ENCODE measurements at regions not wholly inside any gene's neighbourhood (a gene's known extent, or its start where the extent isn't known, plus 50 kb on each side); places are given as distances from the start of the nearest gene placed in this dataset.
A peak's percentile ranks its signal among the peaks of the same experiment; 100 is the strongest.
"Not testable (repeated sequence)": the region's sequence is repeated elsewhere in the genome, so short reads cannot be mapped to it uniquely, and the experiment has no call there.

DNA sequence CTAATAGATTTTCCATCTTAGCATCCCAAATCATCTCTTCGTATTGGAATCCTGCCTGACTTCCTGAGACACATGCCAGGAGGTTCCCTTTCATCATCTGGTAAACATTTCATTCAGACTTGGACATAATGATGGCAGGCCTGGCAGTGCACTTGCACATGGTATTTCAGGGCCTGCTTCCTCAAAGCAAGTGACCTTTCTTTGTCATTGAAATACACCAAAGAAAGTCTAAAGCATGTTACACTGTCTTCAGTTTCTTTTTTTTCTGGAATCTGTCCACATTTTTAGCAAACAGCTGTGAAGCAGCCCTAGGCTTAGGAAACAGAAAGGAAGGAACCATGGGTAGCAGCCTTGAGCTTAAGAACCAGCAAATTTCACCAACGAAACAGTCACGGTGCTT lies 205.9 kb upstream of the VCX start:
- no peak for FAIRE-seq

DNA sequence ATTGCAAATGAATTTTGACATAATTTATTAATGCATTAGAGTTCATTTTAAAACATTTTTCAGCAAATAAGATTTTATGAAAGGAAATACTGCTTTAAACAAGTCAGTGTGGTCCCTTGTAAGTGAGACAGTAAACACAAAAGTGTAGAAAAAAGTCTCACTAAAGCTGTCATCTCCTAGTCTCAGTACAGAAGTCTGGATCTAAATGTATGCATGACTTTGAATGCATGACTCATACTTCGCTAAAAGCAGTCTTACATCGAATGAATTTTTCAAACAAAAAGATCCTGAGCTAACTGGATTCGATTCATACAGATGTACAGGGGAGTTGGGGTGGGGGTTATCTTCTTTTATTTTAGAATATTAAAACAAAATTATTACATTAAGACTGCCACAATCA lies 207.4 kb upstream of the VCX start:
- FAIRE-seq: no peak

DNA sequence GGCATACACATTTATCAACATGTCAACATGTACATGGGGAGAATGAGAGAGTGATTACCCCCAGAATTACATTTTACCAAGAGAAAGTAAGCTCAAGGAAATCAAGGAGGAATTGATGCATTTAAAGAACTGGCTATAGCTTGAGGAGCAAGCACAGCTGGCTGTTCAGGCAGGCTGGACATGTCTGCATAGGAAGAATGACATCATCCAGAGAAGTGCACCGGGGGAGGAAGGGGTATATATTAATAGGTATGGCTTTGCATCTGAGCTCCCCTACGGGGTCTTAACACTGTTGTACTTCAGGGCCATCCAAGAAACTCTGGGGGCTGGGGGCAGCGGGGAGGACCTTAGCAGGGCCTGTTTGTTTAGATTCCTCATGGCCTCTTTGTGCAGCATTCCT lies 222.4 kb upstream of the VCX start:
- no peak for FAIRE-seq

DNA sequence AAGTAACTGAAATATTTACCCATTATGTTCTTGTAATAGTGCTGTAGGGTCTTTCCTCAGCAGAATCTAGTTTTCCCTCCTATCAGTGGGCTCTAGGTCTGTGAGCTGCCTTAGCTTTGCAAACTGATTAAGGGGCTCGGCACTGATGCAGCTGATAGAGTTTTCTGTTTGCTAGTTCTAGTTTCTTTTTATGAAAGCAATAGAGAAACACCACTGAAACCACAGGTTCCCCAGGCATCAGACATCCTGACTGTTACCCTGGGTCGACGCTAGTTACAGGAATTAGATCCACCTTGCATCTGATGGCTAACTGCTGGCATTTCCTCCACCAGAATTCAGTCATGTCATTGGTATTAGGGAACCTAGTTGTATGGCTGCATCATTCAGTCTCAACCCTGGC lies 225.0 kb upstream of the VCX start:
- no peak for FAIRE-seq

DNA sequence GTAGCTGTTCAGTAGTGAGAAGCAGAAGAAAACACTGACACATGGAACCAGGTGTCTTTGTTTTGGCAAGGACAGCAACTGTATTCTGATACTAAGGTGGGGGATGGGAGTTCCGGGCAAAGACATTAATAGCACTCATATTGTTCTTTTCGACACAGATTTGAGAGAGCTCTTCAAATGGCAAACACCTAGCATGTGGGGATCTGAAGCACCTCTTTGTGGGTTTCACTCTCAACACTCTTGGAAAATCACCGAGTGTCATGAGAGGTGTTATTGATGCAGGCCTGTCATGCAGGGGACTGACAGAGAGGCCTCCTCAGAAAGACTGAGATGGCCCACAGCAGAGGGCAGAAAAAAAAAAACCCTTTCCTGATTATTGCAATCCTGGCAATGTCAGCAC lies 228.4 kb upstream of the VCX start:
- no peak for FAIRE-seq

DNA sequence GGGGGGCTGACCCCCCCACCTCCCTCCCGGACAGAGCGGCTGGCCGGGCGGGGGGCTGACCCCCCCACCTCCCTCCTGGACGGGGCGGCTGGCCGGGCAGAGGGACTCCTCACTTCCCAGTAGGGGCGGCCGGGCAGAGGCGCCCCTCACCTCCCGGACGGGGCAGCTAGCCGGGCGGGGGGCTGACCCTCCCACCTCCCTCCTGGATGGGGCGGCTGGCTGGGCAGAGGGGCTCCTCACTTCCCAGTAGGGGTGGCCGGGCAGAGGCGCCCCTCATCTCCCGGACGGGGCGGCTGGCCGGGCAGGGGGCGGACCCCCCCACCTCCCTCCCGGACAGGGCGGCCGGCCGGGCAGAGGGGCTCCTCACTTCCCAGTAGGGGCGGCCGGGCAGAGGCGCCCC lies 234.3 kb upstream of the VCX start:
- not testable (repeated sequence) for FAIRE-seq

DNA sequence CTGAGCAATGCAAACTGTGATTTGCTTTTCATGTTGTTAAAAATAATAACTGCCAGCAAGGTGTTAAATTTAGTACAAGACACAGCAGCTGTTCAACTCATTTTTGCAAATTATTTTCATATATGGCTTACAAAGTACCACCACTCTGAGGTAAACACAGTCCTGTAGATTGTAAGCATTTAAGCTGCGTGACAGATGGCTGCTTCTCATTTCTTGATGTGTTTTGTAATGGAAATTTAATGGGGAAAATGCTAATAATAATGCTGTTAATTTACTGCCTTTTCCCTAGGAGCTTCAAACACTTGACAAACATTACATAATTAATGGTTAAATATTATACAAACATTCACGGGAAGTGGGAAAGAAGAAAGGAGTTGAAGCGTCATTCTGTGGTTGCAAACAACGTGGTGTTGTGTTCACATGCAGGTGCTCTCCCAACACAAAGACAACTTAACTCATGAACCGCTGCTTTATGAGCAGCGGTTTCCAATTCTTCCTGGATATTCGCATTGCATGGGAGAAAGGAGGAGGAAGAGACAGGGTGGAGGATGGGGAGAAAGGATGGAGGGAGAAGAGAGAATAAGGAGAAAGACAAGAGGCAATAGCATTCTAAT lies 236.8 kb upstream of the VCX start:
- no peak for FAIRE-seq

DNA sequence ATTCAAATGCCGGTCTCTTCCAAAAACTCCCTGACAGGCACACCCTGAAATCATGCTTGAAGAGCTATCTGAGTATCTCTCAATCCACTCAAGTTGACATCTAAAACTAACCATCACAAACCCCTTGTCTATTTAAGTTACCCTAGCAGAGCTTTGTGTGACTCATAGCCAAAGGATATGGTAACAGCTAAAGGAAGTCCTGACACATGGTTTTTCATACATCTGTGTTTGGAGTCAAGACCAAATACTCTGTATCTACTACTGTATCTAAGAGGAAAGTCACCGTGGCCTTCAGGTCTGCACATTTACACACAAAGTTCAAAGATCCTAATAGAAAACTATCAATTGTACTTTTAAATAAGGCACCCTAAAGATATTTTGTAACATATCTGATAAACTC lies 239.6 kb upstream of the VCX start:
- FAIRE-seq: no peak

DNA sequence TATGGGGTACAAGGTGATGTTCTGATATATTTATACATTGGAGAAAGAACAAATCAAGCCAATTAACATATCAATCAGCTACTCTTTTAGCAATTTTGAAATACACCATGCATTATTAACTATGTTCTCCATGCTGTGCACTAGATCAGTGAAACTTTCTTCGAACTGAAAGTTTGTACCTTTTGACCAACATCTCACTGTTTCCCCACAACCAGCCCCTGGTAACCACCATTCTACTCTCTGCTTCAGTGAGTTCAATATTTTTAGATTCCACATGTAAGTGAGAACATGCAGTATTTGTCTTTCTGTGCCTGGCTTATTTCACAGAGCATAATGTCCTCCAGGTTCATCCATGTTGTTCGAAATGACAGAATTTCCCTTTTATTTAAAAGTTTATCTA lies 246.1 kb upstream of the VCX start:
- no peak for FAIRE-seq

DNA sequence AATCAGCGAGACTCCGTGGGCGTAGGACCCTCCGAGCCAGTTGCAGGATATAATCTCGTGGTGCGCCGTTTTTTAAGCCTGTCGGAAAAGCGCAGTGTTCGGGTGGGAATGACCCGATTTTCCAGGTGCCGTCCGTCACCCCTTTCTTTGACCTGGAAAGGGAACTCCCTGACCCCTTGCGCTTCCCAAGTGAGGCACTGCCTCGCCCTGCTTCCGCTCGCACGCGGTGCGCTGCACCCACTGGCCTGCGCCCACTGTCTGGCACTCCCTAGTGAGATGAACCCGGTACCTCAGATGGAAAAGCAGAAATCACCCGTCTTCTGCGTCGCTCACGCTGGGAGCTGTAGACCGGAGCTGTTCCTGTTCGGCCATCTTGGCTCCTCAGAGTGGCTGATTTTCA lies 249.6 kb upstream of the VCX start:
- FAIRE-seq: not testable (repeated sequence)

DNA sequence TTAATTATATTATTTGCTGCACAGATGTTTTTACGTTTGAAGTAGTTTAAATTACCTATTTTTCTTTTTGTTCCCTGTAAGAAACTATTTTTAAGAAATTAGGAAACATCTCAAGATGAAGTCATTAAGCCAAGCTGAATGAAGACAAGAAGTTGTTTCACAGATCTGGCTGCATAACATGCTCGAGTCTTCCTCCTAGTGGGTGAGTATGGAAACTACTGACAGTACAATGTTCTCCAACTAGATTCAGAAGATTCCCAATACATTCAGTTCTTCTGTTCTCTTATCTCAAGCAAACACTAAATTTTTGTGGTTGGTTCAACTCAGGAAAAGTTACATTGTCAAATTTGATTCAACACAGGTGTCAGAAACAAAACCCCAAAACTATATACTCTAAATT lies 256.8 kb upstream of the VCX start:
- peak; percentile 87 for FAIRE-seq

DNA sequence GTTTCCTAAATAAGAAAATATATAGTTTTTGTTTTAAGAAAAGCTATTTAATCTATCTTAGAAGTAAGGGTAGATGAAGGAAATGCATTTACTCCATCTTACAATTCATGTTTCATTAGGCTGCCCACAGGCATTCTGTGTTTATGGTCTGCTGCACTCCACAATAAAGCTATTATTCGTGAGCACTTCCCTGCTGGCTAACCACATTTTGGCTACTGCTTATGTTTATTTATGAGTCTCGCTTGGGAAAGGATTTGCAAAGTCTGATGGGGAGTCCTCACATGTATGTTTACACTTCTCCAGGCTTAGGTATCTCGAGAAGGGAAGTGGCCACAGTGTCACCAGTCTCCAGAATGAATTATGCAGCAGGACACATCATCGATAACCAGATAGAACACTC lies 260.8 kb upstream of the VCX start:
- FAIRE-seq: no peak

DNA sequence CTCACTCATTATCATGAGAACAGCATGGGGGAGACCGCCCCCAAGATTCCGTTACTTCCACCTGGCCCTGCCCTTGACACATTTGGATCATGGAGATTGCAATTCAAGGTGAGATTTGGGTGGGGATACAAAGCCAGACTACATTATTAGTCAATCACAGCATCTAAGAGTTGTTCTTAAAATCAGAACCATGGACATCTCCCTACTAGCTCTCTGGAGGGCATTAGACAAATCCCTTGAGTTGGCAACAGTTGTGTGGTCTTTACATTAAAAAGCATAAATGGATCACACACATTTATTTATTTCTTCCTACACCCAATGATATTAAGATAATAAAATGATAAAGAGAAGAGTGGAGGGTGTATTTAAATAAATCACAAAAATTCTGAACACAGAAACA lies 262.8 kb upstream of the VCX start:
- FAIRE-seq: no peak

DNA sequence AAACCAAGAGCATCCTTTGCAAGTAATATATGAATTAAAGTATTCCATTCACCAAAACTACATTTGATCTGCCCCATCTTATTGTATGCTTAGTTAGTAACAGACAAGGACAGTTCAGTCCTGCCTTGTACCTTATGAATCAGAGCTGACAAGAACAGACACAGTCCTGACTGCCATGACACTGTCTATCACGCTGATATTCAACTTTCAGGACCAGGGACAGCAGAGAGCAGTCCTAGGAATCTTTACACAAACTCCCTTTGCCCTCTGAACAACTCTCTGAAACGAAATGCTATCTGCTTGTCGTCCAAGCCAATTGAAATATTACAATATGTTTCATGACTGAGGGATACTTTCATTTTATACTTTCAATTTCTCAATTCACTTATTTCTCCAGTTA lies 268.6 kb upstream of the VCX start:
- no peak for FAIRE-seq

DNA sequence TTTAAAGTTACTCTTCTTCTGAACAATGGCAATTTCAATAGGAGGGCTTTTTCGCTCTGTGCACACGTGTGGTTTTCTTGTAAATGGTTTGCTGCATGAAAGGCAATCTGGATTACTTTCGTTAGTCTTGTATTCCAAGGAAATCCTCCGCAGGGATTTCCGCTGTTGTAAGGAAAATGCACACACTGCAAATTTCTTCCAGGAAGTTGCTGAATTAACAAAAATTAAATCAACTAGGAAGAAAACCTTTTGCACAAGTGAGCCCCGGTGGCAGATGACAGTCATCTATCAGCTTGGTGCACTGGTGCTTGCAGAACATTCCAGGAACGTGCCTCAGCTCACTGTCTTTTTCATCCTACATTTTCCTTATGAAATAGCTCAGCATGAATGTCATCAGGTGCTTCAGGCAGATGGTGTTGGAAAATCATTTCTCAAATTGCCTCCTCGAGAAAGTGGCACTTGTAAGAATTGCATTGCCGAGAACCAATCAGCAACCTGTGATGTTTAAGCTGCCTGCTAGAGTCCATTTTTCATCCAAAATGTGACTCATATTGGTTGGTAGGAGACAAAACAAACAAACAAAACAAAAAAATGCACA lies 272.4 kb upstream of the VCX start:
- FAIRE-seq: no peak

DNA sequence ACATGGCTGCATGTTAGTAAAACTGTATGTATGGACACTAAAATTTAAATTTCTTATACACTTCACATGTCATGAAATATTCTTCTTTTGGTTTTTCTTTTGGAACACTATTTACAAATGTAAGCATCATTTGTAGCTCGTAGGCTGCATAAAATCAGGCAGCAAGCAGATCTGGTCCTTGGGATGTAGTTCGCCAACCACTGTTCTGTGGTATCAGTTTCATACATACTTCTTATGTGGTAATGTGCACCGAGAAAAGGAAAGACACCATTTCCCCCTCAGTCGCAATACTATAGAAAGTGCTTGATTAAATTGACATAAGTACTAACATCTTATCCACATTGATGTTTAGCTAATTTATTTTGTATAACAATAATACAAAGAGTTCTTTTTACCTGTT lies 274.4 kb upstream of the VCX start:
- FAIRE-seq: no peak

DNA sequence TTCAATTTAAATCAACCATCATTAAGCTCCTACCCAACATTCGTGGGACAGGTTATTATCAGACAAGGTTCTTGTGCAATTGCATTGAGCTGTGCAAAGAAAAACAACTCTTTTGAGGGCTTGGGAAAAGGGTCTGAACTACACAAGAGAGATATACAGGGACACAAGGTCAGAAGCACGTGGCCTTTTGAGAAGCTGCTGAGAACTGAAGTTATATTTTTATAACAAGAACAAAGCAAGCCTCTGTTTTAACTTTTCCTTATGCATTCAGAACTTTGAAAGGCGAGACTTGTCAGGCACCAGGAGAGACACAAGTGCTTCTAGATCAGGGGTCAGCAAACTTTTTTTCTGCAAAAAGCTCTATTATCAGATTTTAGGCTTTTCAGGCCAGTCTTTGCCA lies 274.8 kb upstream of the VCX start:
- FAIRE-seq: no peak

DNA sequence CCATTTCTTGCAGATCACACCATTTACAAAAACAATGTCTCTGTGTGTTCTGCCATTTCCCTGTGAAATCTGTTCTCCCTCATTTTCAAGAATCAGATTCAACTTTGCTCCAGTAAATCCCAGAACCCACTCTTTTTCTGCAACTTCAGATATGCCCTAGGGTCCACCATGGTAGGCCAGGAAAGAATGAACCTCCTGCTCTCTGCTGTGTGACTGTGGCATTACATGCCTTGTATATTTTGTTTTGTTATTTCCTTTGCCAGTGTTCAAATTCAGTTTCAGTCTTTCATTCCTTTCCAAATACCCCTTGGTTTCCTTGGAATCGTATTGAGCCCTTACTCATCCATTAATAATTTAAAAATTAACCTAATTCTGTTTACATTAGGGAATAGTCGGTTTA lies 290.2 kb upstream of the VCX start:
- no peak for FAIRE-seq

DNA sequence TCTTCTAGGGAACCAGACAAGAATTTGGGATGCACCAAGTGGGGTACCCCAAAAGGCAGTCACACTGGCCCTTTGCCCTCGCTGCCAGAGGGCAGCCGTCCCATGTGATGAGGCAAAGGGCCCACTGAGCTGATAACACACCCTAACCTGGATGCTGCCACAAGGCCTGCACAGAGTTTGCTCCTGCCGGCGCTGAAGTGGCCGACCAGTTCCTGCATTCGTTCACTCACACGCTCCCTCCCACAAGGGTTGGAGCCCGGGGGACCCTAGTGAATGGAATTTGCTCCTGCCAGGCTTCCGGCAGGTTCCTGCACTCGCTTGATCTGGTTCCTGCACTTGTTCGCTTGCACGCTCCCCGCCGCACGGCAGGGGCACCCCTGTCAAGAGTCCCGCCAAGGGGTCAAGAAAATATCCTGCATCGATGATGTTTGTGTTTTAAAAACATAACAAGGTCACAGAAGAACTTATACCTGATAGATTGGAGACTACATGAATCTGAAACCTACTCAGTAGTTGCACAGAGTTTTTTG lies 296.4 kb upstream of the VCX start:
- FAIRE-seq: no peak

DNA sequence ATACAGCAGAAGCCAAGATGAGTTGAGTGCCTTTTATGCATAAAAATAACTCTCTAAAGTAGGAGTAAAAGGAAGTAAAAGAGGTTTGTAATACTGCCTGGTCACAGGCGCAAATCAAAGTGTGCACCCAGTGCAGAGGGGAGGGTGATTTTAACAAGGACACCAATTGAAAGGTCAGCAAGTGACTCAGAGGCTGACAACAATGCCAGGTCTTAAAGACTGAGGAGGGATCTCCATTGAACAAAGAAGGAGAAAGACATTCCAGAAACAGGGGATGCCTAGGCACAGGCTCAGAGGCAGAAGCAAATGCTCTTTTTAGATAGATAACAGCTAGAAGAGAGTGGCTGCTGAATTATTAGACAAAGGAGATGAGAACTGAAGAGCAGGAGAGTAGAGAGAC lies 297.4 kb upstream of the VCX start:
- no peak for FAIRE-seq

DNA sequence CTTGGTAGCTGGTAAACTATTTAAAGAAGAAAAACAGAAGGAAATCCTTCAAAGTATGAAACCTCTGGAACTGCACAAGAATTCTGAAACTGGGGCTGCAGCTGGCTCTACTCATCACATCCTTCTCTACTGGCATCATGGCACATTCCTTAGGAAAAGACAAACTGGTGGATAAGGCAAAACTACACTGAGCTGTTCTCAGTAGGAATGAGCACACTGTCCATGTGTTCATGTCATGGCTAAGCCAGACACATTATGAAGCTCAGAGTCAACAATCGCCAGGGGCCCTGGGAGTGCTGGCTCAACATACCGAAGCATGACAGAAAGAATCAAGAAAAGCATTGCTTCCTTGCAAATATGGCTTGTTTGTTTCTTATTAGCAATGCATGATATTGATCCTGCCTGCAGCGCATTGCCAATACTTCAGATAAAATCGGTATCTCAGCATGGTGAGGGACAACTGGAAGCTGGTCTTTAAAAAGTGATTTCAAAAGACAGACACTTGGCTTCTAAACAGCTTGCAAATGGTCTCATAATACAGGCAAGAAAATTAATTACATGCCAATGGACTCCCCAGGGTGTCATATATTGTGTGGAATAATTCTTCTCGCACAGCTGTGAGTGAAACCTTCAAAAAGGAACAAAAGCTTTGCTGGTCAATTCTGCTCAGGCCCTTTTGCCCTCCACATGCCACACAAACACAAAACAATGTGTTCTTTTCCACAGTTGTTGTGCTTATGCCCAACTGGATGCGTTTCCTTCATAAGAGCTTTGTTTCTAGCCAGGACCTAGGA lies 300.2 kb upstream of the VCX start:
- FAIRE-seq: no peak

DNA sequence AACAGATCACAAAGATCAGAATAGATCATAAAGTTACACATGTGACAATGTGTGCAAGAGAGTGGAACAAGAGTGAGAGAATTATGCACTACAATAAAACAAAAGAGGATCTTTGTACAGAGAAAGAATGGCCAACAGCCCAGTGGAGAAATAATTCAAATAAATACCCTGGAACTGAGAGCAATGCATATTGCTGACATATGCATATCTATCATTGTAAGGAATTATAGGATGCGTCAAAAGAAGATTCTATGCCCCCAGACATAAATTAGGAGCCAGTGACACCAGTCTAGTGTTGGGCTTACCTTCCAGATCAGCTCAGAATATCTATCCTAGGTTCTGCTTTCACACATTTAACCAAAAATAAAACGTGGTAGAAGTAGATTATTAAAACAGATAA lies 320.1 kb upstream of the VCX start:
- no peak for FAIRE-seq

DNA sequence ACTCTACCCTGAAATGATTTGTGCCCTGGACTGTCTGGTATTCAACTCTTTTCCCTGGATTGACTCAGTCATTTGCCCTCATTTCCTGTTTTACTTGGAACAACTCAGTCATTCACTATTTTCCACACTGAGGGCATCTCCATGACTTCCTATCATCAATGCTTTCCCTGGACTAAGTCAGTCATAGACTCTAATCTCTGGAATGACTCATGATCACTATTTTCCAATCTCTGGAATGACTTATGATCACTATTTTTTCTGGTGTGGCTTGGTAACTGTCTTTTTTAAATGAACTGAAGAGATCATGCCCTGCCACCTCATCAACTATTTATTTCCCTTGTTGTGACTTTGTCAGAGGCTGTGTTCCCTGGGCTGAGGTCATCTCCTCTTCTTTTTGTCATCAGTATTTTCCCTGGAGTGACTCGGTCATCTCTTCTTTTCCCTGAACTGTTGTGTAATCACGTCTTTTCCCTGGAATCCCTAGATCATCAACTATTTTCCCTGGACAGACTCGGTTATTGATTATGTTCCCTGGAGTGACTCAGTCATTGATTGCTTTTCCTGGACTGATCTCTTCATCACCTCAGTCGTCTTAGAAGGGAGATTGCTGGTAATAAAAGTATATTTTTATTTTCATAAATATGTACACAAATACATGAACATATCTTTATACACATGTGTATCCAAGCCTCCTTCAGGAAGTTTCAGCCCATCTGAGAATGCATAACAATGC lies 327.1 kb upstream of the VCX start:
- no peak for FAIRE-seq
